Esophagus muscularis mucosa (tissue), 4 donors: ENCODE measurements at regions not wholly inside any gene's neighbourhood (a gene's known extent, or its start where the extent isn't known, plus 50 kb on each side); places are given as distances from the start of the nearest gene placed in this dataset.

Experiments
- DNase-seq: peaks from one replicate; pipeline ENCODE4 v3.0.0-alpha.2; 2017; ENCODE audit errors: extremely low spot score
- H3K27ac ChIP-seq, 4 donors: fragments of 200-600 bp; sonication (generic); replicated peaks in 1 of 4; 1 replicate in 3 of 4; 2 replicates in 1 of 4; pipeline ENCODE4 v1.5.1; 2016 to 2019; ENCODE audit warnings: mild to moderate bottlenecking in 1 of 4
- H3K27me3 ChIP-seq, 4 donors: fragments of 200-600 bp; sonication (generic); one replicate each; pipeline versions ENCODE4 v1.5.1 to v1.6.0; 2016 to 2019
- H3K36me3 ChIP-seq, 4 donors: fragments of 200-600 bp; sonication (generic); one replicate each; pipeline ENCODE4 v1.5.1; 2016 to 2019
- H3K4me1 ChIP-seq, 4 donors: fragments of 200-600 bp; sonication (generic); one replicate each; pipeline ENCODE4 v1.5.1; 2016 to 2019
- H3K4me3 ChIP-seq, 4 donors: fragments of 200-600 bp; sonication (generic); 1 replicate in 2 of 4; 2 replicates in 2 of 4; pipeline ENCODE4 v1.5.1; 2016 to 2019; ENCODE audit warnings: mild to moderate bottlenecking in 4 of 4, moderate library complexity in 1 of 4
- H3K9me3 ChIP-seq, 4 donors: fragments of 200-600 bp; sonication (generic); 1 replicate in 3 of 4; 2 replicates in 1 of 4; pipeline ENCODE4 v1.5.1; 2016 to 2019
- EP300 ChIP-seq: sonication (generic); formaldehyde crosslinking; IDR thresholded peaks from one replicate; pipeline ENCODE4 v1.6.1; 2017; ENCODE audit warnings: antibody characterized with exemption
- POLR2A ChIP-seq: fragments of 450-650 bp; IDR thresholded peaks from one replicate; pipeline ENCODE4 v1.6.1; 2017; ENCODE audit warnings: antibody characterized with exemption, moderate library complexity, mild to moderate bottlenecking, low read depth
- POLR2AphosphoS5 ChIP-seq, 2 donors: sonication (generic); formaldehyde crosslinking; IDR thresholded peaks; one replicate each; pipeline ENCODE4 v1.6.1; 2017; ENCODE audit warnings: antibody characterized with exemption in 2 of 2
- WGBS: methylation state at CpG from one replicate; pipeline ENCODE4 v1.1.5; 2018; 5-methylcytosine and 5-hydroxymethylcytosine counted together
- intact Hi-C: fragments of 100-400 bp; cut with DNase I; formaldehyde crosslinking; loops from one replicate; pipeline ENCODE4 v1.15.1; 2023
- TF ChIP-seq, protein P1 (sequence below), 3 experiments: fragments of 200-600 bp in 2 of 3; fragments of 450-650 bp in 1 of 3; sonication (generic) in 2 of 3; IDR thresholded peaks; one replicate each; pipeline ENCODE4 v1.5.1; 2017 to 2019; ENCODE audit warnings: antibody characterized with exemption in 3 of 3, mild to moderate bottlenecking in 2 of 3, moderate library complexity in 1 of 3

DNA sequence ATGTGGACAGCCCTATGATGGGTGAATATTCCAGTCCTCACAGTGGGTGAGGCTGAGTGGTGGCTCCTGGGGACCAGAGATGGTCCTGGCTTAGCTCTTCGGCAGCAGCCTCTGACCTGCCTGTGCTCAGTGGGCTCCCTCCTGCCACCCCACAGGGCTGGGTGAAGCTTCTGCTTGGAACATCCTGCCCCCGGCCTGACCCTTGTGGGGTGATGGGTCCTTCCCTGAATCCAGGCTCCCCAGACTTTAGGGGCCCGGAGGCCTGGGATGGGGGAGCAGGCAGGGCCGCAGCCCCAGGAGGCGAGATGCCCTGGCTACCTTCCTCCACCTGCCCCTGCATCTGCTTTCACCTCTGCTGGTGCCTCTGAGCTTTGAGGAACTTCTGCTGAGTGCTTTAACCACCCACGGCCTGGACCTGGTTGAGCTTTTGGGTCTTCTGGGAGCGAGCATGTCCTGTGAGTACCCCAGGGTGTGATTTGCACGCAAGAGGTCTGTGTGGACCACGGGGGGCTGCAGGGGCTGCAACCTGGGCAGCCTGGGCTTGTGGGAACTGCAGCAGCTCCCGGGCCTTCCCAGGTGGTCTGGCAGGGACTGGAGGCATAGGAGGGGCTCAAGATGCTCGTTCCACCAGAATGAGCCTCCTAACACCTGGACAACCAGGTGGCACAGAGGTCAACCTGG is 159.5 kb downstream of the KIF26A start:
- Histone ChIP-seq H3K27me3 (peaks cover 0 to 30% (median 0%) of the 10 kb centered on the region in 4 donors), H3K4me1 (peaks cover 0 to 4% (median 0%) of the 10 kb centered on the region in 4 donors), H3K9me3 (no peaks in the 10 kb centered on the region), H3K27ac (no peak overlapping the region), H3K4me3 (no peak overlapping the region), H3K36me3 (no peaks in the 10 kb centered on the region)
- DNase-seq, result no peak
- WGBS, result 100% methylated on average over 6 of the region's 11 CpGs
- TF ChIP-seq EP300, result no peak
- TF ChIP-seq, protein P1, sequence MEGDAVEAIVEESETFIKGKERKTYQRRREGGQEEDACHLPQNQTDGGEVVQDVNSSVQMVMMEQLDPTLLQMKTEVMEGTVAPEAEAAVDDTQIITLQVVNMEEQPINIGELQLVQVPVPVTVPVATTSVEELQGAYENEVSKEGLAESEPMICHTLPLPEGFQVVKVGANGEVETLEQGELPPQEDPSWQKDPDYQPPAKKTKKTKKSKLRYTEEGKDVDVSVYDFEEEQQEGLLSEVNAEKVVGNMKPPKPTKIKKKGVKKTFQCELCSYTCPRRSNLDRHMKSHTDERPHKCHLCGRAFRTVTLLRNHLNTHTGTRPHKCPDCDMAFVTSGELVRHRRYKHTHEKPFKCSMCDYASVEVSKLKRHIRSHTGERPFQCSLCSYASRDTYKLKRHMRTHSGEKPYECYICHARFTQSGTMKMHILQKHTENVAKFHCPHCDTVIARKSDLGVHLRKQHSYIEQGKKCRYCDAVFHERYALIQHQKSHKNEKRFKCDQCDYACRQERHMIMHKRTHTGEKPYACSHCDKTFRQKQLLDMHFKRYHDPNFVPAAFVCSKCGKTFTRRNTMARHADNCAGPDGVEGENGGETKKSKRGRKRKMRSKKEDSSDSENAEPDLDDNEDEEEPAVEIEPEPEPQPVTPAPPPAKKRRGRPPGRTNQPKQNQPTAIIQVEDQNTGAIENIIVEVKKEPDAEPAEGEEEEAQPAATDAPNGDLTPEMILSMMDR (IDR thresholded peaks at IDR 0.05), result no peak
- no peak for TF ChIP-seq POLR2AphosphoS5 (IDR thresholded peaks at IDR 0.05)
- TF ChIP-seq POLR2A, result no peak
- intact Hi-C loops, result no loop called here

- Histone ChIP-seq H3K4me1 (peaks cover 0 to 4% (median 0%) of the 10 kb centered on the region in 4 donors), H3K27me3 (peaks cover 0 to 25% (median 0%) of the 10 kb centered on the region in 4 donors), H3K27ac (no peak overlapping the region), H3K4me3 (no peak overlapping the region), H3K36me3 (no peaks in the 10 kb centered on the region), H3K9me3 (no peaks in the 10 kb centered on the region)
- WGBS, result 100% methylated on average over 3 of the region's 3 CpGs
- DNase-seq, result no peak
- intact Hi-C loops, result no loop called here
- TF ChIP-seq POLR2A (no peak), POLR2AphosphoS5 (IDR thresholded peaks at IDR 0.05) (no peak), EP300 (no peak)
- TF ChIP-seq, protein P1 (IDR thresholded peaks at IDR 0.05), result no peak
Observed at GRCh38 chr14:104298458-104298857, 160.1 kb downstream of the KIF26A start.

DNA sequence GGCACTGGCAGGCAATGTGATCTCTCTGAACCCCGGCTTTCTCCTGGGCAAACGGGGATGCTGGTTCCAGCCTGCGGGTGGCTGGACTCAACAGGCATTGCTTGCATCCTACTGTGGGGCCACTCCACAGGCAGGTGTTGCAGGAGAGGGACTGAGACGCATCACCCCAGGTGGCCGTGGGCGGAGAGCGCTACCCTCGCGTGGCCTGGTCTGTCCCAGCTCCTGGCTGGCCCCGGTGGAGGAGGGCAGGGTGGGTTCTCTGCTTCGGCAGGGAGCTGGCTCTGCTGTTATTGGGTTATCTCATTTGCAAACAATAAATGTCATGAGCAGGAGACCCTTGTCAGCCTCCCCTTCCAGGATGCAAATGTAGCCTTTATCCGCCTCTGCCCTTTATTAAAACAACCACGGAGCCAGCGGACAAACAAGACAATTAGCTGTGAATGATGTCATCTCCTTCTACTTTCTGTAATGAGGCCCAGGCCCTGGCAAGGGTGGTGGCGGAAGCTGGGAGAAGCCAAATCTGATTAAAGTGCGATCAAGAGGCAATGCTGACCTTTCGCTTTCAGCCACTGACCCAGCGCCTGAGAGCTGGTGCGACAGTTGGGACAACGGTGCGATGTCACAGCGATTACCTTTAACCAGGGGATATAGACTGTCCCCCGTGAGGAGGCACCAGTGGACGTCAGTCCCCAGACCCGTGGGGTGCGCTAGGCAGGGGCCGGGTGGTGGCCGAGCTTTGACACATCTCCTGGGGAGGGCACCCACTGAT is 161.8 kb downstream of the KIF26A start:
- H3K36me3 ChIP-seq, result no peaks in the 10 kb centered on the region
- intact Hi-C loops, result no loop called here
- no peak overlapping the region for H3K27ac ChIP-seq
- WGBS, result 65% methylated on average over 27 of the region's 28 CpGs
- peak in 1 of 2 donors; percentile 7 for TF ChIP-seq POLR2AphosphoS5 (IDR thresholded peaks at IDR 0.05)
- TF ChIP-seq, protein P1 (IDR thresholded peaks at IDR 0.05), result no peak
- no peak for DNase-seq
- peaks cover 0 to 4% (median 0%) of the 10 kb centered on the region in 4 donors for H3K4me1 ChIP-seq
- H3K4me3 ChIP-seq, result no peak overlapping the region
- peaks cover 0 to 17% (median 0%) of the 10 kb centered on the region in 4 donors for H3K27me3 ChIP-seq
- no peaks in the 10 kb centered on the region for H3K9me3 ChIP-seq

DNA sequence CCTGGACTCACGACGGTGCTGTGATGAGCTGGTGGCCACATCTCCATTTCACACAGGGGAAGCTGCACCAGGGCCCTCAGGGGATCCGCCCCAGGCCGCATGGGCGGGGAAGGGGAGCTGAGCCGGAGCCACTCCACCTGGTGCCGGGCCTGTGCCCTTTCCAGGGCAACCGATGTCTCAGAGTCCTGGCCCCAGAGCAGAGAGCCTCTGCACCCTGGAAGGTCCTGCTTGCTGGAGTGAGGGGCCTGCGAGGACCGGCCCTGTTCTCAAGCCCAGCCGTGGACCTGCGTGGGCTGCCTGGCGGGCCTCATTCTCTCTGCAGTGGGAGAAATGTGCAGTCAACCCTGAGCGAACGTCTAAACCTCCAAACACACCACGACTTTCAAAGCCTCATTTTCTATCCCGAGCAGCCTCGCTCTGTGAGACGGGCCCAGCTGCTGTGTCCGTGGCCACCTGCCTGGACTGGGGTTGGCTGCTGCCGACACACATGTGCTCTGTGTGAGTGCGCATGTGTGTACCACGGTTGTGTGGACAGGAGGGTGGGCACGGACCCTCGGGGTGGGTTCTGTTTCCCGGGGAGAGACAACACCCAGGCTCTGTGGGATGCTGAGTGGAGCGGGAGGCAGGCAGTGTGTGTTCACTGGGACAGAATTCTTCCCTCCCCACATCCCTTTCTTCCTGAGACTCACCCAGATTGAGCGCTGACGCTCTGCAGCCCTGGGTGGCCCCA is 163.5 kb downstream of the KIF26A start:
- Histone ChIP-seq H3K4me3 (no peak overlapping the region), H3K27ac (no peak overlapping the region), H3K36me3 (no peaks in the 10 kb centered on the region), H3K9me3 (no peaks in the 10 kb centered on the region), H3K27me3 (peaks cover 0 to 31% (median 0%) of the 10 kb centered on the region in 4 donors), H3K4me1 (peaks cover 0 to 4% (median 0%) of the 10 kb centered on the region in 4 donors)
- 68% methylated on average over 17 of the region's 29 CpGs for WGBS
- intact Hi-C loops, result no loop called here
- no peak for DNase-seq
- no peak for TF ChIP-seq POLR2AphosphoS5 (IDR thresholded peaks at IDR 0.05)

DNA sequence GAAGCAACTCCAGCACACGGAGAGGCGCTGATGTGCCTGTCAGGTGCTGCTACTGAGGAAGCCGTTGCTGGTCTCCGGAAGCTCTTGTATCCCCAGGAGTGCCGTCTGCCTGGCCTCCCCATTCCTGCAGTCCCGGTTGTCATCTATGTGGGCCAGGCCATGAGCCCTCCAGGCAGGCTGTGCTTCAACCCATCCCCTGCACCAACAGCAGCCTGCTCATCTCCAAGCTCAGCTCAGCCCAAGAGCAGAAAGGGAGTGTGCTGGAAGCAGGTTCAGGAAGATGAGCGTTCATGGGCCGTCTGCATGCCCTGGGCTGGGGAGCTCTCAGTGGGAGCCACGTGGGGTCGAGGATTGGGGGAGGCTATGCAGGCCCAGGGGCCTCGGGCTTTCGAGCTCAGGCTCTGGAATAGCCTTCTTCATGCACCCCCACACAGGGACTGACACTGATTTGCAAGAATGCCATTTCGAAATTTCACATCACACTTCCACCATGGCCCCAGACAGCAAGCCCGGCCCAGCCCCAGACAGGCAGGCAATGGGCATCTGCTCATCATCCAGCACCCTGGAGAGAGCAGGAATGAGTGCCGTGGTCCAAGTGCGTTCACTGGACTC is 164.5 kb downstream of the KIF26A start:
- 79% methylated on average over 14 of the region's 16 CpGs for WGBS
- no peak overlapping the region for H3K27ac ChIP-seq
- no peaks in the 10 kb centered on the region for H3K36me3 ChIP-seq
- no peaks in the 10 kb centered on the region for H3K9me3 ChIP-seq
- intact Hi-C loops, result no loop called here
- peaks cover 0 to 4% (median 0%) of the 10 kb centered on the region in 4 donors for H3K4me1 ChIP-seq
- peaks cover 0 to 41% (median 0%) of the 10 kb centered on the region in 4 donors for H3K27me3 ChIP-seq
- DNase-seq, result no peak
- no peak overlapping the region for H3K4me3 ChIP-seq
- TF ChIP-seq, protein P1 (IDR thresholded peaks at IDR 0.05), result no peak
- no peak for TF ChIP-seq POLR2A
- TF ChIP-seq EP300, result no peak
- TF ChIP-seq POLR2AphosphoS5 (IDR thresholded peaks at IDR 0.05), result no peak
